GM12878 (cell line): ENCODE measurements at regions not wholly inside any gene's neighbourhood (a gene's known extent, or its start where the extent isn't known, plus 50 kb on each side); places are given as distances from the start of the nearest gene placed in this dataset.

Source experiments
- ATAC-seq: fragments of 200-7000 bp; cut with Tn5 transposase; 3 replicates; pipeline ENCODE4 v1.9.1; 2020; ENCODE audit warnings: mild to moderate bottlenecking, moderate library complexity
- BruUV-seq: library from RNA; stranded (reverse); fragments of 400-500 nt; replicated peaks from 2 replicates; lab custom pipeline; 2021; lab: Mats Ljungman, UMichigan
- CTCF ChIA-PET: fragments of 300-600 bp; sonication (Branson Sonifier 250); formaldehyde crosslinking; extraction: SDS; loops from one replicate; lab custom pipeline; 2021; ENCODE audit warnings: inconsistent platforms; lab: Yijun Ruan, JAX
- POLR2A ChIA-PET: fragments of 350-600 bp; formaldehyde crosslinking; extraction: SDS; loops from one replicate; lab custom pipeline; 2021; ENCODE audit warnings: inconsistent platforms; lab: Charles Lee
- RAD21 ChIA-PET: fragments of 300-600 bp; sonication (Branson Sonifier 250); formaldehyde crosslinking; loops from one replicate; lab custom pipeline; 2023; ENCODE audit warnings: antibody characterized with exemption; ENCODE audit not compliant: unreplicated experiment; lab: Charles Lee
- SMC1A ChIA-PET: fragments of 300-600 bp; sonication (Branson Sonifier 250); formaldehyde crosslinking; loops from one replicate; lab custom pipeline; 2023; ENCODE audit not compliant: unreplicated experiment, uncharacterized antibody; lab: Charles Lee
- DNase-seq: peaks from one replicate; pipeline ENCODE4 v3.0.0-alpha.2; 2011; ENCODE audit warnings: low read depth, low spot score
- FAIRE-seq: peaks from 3 replicates; lab custom pipeline; 2011; peaks lifted over from hg19 to GRCh38; lab: Jason Lieb, UNC
- H2AFZ ChIP-seq: 2 replicates; pipeline ENCODE4 v1.6.0; 2011; ENCODE audit warnings: low read depth, low read length, control low read depth; ENCODE audit not compliant: control insufficient read depth
- H3K27ac ChIP-seq: 2 replicates; pipeline ENCODE4 v1.5.1; 2011; ENCODE audit warnings: control low read depth; ENCODE audit not compliant: control insufficient read depth, insufficient read depth
- H3K27me3 ChIP-seq, 2 experiments: replicated peaks in 1 of 2; 2 replicates each; pipeline versions ENCODE4 v1.6.0 to v1.6.1; 2011; ENCODE audit warnings: low read length in 1 of 2; ENCODE audit not compliant: control insufficient read depth in 2 of 2, insufficient read depth in 2 of 2
- H3K36me3 ChIP-seq, 2 experiments: 2 replicates each; pipeline ENCODE4 v1.5.1; 2011; ENCODE audit warnings: low read length in 1 of 2; ENCODE audit not compliant: control insufficient read depth in 2 of 2, insufficient read depth in 2 of 2
- H3K4me1 ChIP-seq: 2 replicates; pipeline ENCODE4 v1.6.1; 2011; ENCODE audit warnings: mild to moderate bottlenecking, low read length, moderate library complexity, mixed read lengths; ENCODE audit not compliant: control insufficient read depth, insufficient read depth
- H3K4me2 ChIP-seq: 2 replicates; pipeline ENCODE4 v1.6.0; 2011; ENCODE audit warnings: control low read depth; ENCODE audit not compliant: control insufficient read depth, insufficient read depth
- H3K4me3 ChIP-seq: fragments of 200-600 bp; sonication (generic); 2 replicates; pipeline ENCODE4 v1.5.1; 2016
- H3K79me2 ChIP-seq: 2 replicates; pipeline ENCODE4 v1.6.0; 2011; ENCODE audit warnings: low read length; ENCODE audit not compliant: control insufficient read depth, insufficient read depth
- H3K9ac ChIP-seq: 2 replicates; pipeline ENCODE4 v1.8.0; 2011; ENCODE audit warnings: low read length, control low read depth, mixed read lengths; ENCODE audit not compliant: control insufficient read depth, insufficient read depth
- H3K9me3 ChIP-seq: replicated peaks from 3 replicates; pipeline ENCODE4 v1.5.1; 2011; ENCODE audit warnings: mild to moderate bottlenecking, low read length; ENCODE audit not compliant: control insufficient read depth, insufficient read depth
- H4K20me1 ChIP-seq: 2 replicates; pipeline ENCODE4 v1.6.0; 2011; ENCODE audit not compliant: control insufficient read depth, insufficient read depth
- BHLHE40 ChIP-seq, 2 experiments: fragments of 450-650 bp in 1 of 2; IDR thresholded peaks; 2 replicates each; pipeline ENCODE4 v1.6.1; 2011 to 2017; ENCODE audit warnings: low read depth in 2 of 2, borderline replicate concordance in 1 of 2, improper control_type of control experiment in 1 of 2, low read length in 1 of 2, mild to moderate bottlenecking in 1 of 2
- CBX3 ChIP-seq: fragments of 200-600 bp; sonication (generic); IDR thresholded peaks from 2 replicates; pipeline ENCODE4 v1.6.1; 2016; ENCODE audit warnings: low read depth, borderline replicate concordance
- IKZF2 ChIP-seq, 2 experiments: fragments of 450-650 bp; IDR thresholded peaks; 2 replicates each; pipeline ENCODE4 v1.6.1; 2017; ENCODE audit warnings: mild to moderate bottlenecking in 2 of 2, moderate library complexity in 2 of 2
- IRF5 ChIP-seq: fragments of 450-650 bp; IDR thresholded peaks from 2 replicates; pipeline ENCODE4 v1.6.1; 2017; ENCODE audit warnings: borderline replicate concordance
- MTA3 ChIP-seq: IDR thresholded peaks from 2 replicates; pipeline ENCODE4 v1.6.1; 2012; ENCODE audit warnings: low read length, inconsistent platforms, borderline replicate concordance
- PAX5 ChIP-seq: IDR thresholded peaks from 2 replicates; pipeline ENCODE4 v1.6.1; 2011; ENCODE audit warnings: low read depth, low read length, borderline replicate concordance
- POLR2AphosphoS5 ChIP-seq: IDR thresholded peaks from 2 replicates; pipeline ENCODE4 v1.6.1; 2011; ENCODE audit warnings: mild to moderate bottlenecking, low read length, inconsistent platforms
- RELA ChIP-seq: fragments of 450-650 bp; IDR thresholded peaks from 2 replicates; pipeline ENCODE4 v1.8.0; 2014; ENCODE audit warnings: borderline replicate concordance; ENCODE audit not compliant: partially characterized antibody
- RFX5 ChIP-seq: IDR thresholded peaks from 2 replicates; pipeline ENCODE4 v1.6.1; 2011; ENCODE audit warnings: low read depth, low read length, improper control_type of control experiment
- STAT1 ChIP-seq: fragments of 450-650 bp; conservative IDR thresholded peaks from 2 replicates; pipeline ENCODE4 v1.6.1; 2014; ENCODE audit warnings: antibody characterized with exemption, mild to moderate bottlenecking
- YY1 ChIP-seq: IDR thresholded peaks from 2 replicates; pipeline ENCODE4 v1.6.1; 2011; ENCODE audit warnings: low read depth, mild to moderate bottlenecking, low read length
- ZBTB11 ChIP-seq: fragments of 450-650 bp; formaldehyde crosslinking; IDR thresholded peaks from 2 replicates; pipeline ENCODE4 v1.5.0; 2022; ENCODE audit warnings: mild to moderate bottlenecking, missing genetic modification characterization
- WGBS: methylation state at CpG from one replicate; pipeline ENCODE4 v1.1.6; 2016; ENCODE audit warnings: low lambda C conversion rate; ENCODE audit not compliant: insufficient replicate concordance, insufficient coverage; ENCODE audit errors: missing lambda C conversion rate; 5-methylcytosine and 5-hydroxymethylcytosine counted together
- in situ Hi-C: fragments of 300-500 bp; cut with MboI; formaldehyde crosslinking; loops from 9 replicates; pipeline ENCODE4 v1.14.3; 2018; ENCODE audit warnings: mixed read lengths
- intact Hi-C: fragments of 100-400 bp; cut with micrococcal nuclease; formaldehyde crosslinking; loops from one replicate; pipeline ENCODE4 v1.14.2; 2022; ENCODE audit not compliant: unreplicated experiment

GRCh38 chr5:4980201-4980600 lies 159.9 kb upstream of the ADAMTS16 start:
- no peaks in the 10 kb centered on the region for H3K79me2 ChIP-seq
- BruUV-seq: no TSS peak
- in situ Hi-C loops: no loop called here

More at GRCh38 chr5:4980201-4980600, 159.9 kb upstream of the ADAMTS16 start:
- no peaks in the 10 kb centered on the region for H4K20me1 ChIP-seq
- no peaks in the 10 kb centered on the region for H3K9me3 ChIP-seq
- H3K36me3 ChIP-seq: no peaks in the 10 kb centered on the region
- no peak overlapping the region for H3K27ac ChIP-seq
- H3K4me1 ChIP-seq: no peaks in the 10 kb centered on the region
- POLR2A ChIA-PET: no interaction called here
- TF ChIP-seq RELA: no peak
- TF ChIP-seq BHLHE40 (IDR thresholded peaks at IDR 0.05; ENCODE audit: borderline replicate concordance in 1 of 2, low read depth in 2 of 2, low read length in 1 of 2): no peak
- TF ChIP-seq IRF5: no peak
- no peak for TF ChIP-seq ZBTB11
- TF ChIP-seq MTA3: no peak
- TF ChIP-seq POLR2AphosphoS5: no peak
- no peak for TF ChIP-seq IKZF2 (IDR thresholded peaks at IDR 0.05)
- TF ChIP-seq STAT1: no peak
- TF ChIP-seq RFX5: no peak
- TF ChIP-seq YY1: no peak
- no peak for TF ChIP-seq CBX3
- no peak for TF ChIP-seq PAX5
- H2AFZ ChIP-seq: no peak overlapping the region
- no peak overlapping the region for H3K9ac ChIP-seq
- CTCF ChIA-PET: no interaction called here
- FAIRE-seq (no peak), DNase-seq (no peak), ATAC-seq (no peak)
- H3K4me2 ChIP-seq: no peak overlapping the region
- RAD21 ChIA-PET: no interaction called here
- no peak overlapping the region for H3K4me3 ChIP-seq
- intact Hi-C loops: no loop called here
- SMC1A ChIA-PET: no interaction called here
- 62% methylated on average over 5 of the region's 5 CpGs for WGBS
- no peaks in the 10 kb centered on the region for H3K27me3 ChIP-seq
